GM12878 (cell line): ENCODE measurements at regions not wholly inside any gene's neighbourhood (a gene's known extent, or its start where the extent isn't known, plus 50 kb on each side); places are given as distances from the start of the nearest gene placed in this dataset. TPM values are rescaled to one million over a fixed set of nuclear protein-coding genes. Genes with fewer than 3 reads are reported as not detected.

Source experiments
- small RNA-seq: library from RNA; depleted of rRNA; stranded (forward); fragments of <200 nt; gene quantifications from one replicate; pipeline ENCODE3, GENCODE V24; 2014

Small RNAs in the stretch of these regions (small RNA-seq; reads per million reads assigned to genes)
- gene AL133271.1 (not detected), gene RF00019 (not detected)
